K562 (cell line): ENCODE measurements at regions not wholly inside any gene's neighbourhood (a gene's known extent, or its start where the extent isn't known, plus 50 kb on each side); places are given as distances from the start of the nearest gene placed in this dataset.

Source experiments
- ATAC-seq: fragments of 200-7000 bp; cut with Tn5 transposase; 3 replicates; pipeline ENCODE4 v1.9.1; 2020; ENCODE audit warnings: moderate library complexity
- BruUV-seq: library from RNA; stranded (reverse); fragments of 400-500 nt; replicated peaks from 2 replicates; lab custom pipeline; 2021; lab: Mats Ljungman, UMichigan
- CTCF ChIA-PET: fragments of 300-600 bp; formaldehyde crosslinking; extraction: SDS; loops from one replicate; lab custom pipeline; 2021; ENCODE audit warnings: low intra/inter-chr PET ratio; lab: Yijun Ruan, JAX
- POLR2A ChIA-PET: fragments of 300-600, 350-650 bp; sonication (Branson Sonifier 250); formaldehyde crosslinking; extraction: SDS; loops from one replicate; lab custom pipeline; 2021; ENCODE audit warnings: antibody characterized with exemption, inconsistent platforms; lab: Yijun Ruan, JAX
- DNase-seq, 4 experiments: peaks; one replicate each; pipeline versions ENCODE4 v3.0.0 to v3.0.0-alpha.2; 2011 to 2018; ENCODE audit warnings: low spot score in 3 of 4, mixed read lengths in 3 of 4; ENCODE audit errors: extremely low read depth in 1 of 4
- FAIRE-seq: peaks from 2 replicates; lab custom pipeline; 2011; peaks lifted over from hg19 to GRCh38; lab: Jason Lieb, UNC
- H2AFZ ChIP-seq: 2 replicates; pipeline ENCODE4 v1.6.0; 2011; ENCODE audit warnings: low read depth, low read length, control low read depth, inconsistent platforms
- H3K27ac ChIP-seq: fragments of 200-600 bp; 3 replicates; pipeline ENCODE4 v1.8.0; 2011; ENCODE audit warnings: low read depth, mild to moderate bottlenecking, control low read depth, inconsistent platforms, low read length, moderate library complexity, mixed read lengths; ENCODE audit errors: extremely low read depth
- H3K27me3 ChIP-seq, 2 experiments: fragments of 300-600 bp in 1 of 2; 2 replicates in 1 of 2; 3 replicates in 1 of 2; pipeline versions ENCODE4 v1.6.0 to v1.8.0; 2011; ENCODE audit warnings: inconsistent platforms in 2 of 2, low read length in 2 of 2, mild to moderate bottlenecking in 1 of 2, mixed read lengths in 1 of 2, moderate library complexity in 1 of 2; ENCODE audit not compliant: control insufficient read depth in 2 of 2, insufficient read depth in 2 of 2
- H3K36me3 ChIP-seq: fragments of 300-600 bp; 3 replicates; pipeline ENCODE4 v1.8.0; 2011; ENCODE audit warnings: mild to moderate bottlenecking, low read length, inconsistent platforms; ENCODE audit not compliant: control insufficient read depth, insufficient read depth
- H3K4me1 ChIP-seq, 2 experiments: fragments of 200-600 bp in 1 of 2; replicated peaks in 1 of 2; 2 replicates in 1 of 2; 3 replicates in 1 of 2; pipeline versions ENCODE4 v1.5.1 to v1.8.0; 2011; ENCODE audit warnings: inconsistent platforms in 2 of 2, low read length in 2 of 2, mild to moderate bottlenecking in 1 of 2, mixed read lengths in 1 of 2, moderate library complexity in 1 of 2; ENCODE audit not compliant: control insufficient read depth in 2 of 2, insufficient read depth in 2 of 2
- H3K4me2 ChIP-seq: 2 replicates; pipeline ENCODE4 v1.6.1; 2011; ENCODE audit warnings: low read length, control low read depth, inconsistent platforms, mixed read lengths; ENCODE audit not compliant: insufficient read depth
- H3K4me3 ChIP-seq: fragments of 200-600 bp; sonication (generic), shearing (Covaris generic); 2 replicates; pipeline ENCODE4 v1.5.1; 2016; ENCODE audit warnings: control low read depth, inconsistent platforms
- H3K79me2 ChIP-seq: fragments of 200-600 bp; 3 replicates; pipeline ENCODE4 v1.8.0; 2011; ENCODE audit warnings: low read length, inconsistent platforms; ENCODE audit not compliant: control insufficient read depth, insufficient read depth
- H3K9ac ChIP-seq, 2 experiments: 2 replicates each; pipeline versions ENCODE4 v1.6.0 to v1.6.1; 2011; ENCODE audit warnings: low read depth in 2 of 2, low read length in 2 of 2, control low read depth in 1 of 2, inconsistent platforms in 1 of 2, mild to moderate bottlenecking in 1 of 2, mixed read lengths in 1 of 2; ENCODE audit not compliant: insufficient read depth in 1 of 2
- H3K9me1 ChIP-seq: one replicate; pipeline ENCODE4 v1.6.0; 2011; ENCODE audit warnings: inconsistent platforms, mild to moderate bottlenecking, low read length, moderate library complexity; ENCODE audit not compliant: control insufficient read depth, insufficient read depth
- H3K9me3 ChIP-seq: replicated peaks from 2 replicates; pipeline ENCODE4 v1.5.1; 2011; ENCODE audit warnings: low read depth, low read length, inconsistent platforms; ENCODE audit not compliant: control insufficient read depth, insufficient read depth
- H4K20me1 ChIP-seq: replicated peaks from 2 replicates; pipeline ENCODE4 v1.6.1; 2011; ENCODE audit warnings: low read length, inconsistent platforms, mixed read lengths; ENCODE audit not compliant: control insufficient read depth, insufficient read depth
- GABPA ChIP-seq: fragments of 200-800 bp; sonication (Bioruptor generic); conservative IDR thresholded peaks from 2 replicates; pipeline ENCODE4 v1.6.1; 2016; ENCODE audit warnings: low read depth, missing genetic modification characterization, missing compliant biosample characterization
- NUFIP1 ChIP-seq: fragments of 450-650 bp; IDR thresholded peaks from 2 replicates; pipeline ENCODE4 v1.6.1; 2018; ENCODE audit not compliant: partially characterized antibody
- TAF1 ChIP-seq: IDR thresholded peaks from 2 replicates; pipeline ENCODE4 v1.6.1; 2011; ENCODE audit warnings: mild to moderate bottlenecking, low read length, moderate library complexity; ENCODE audit not compliant: insufficient read depth, control insufficient read depth, severe bottlenecking; ENCODE audit errors: extremely low read depth
- ZNF41 ChIP-seq: fragments of 250-450 bp; sonication (Bioruptor Pico); conservative IDR thresholded peaks from 2 replicates; pipeline ENCODE4 v1.4.0; 2020; ENCODE audit warnings: mild to moderate bottlenecking
- ZNF699 ChIP-seq: fragments of 250-450 bp; sonication (Bioruptor Pico); IDR thresholded peaks from 2 replicates; pipeline ENCODE4 v1.8.0; 2021; ENCODE audit warnings: mild to moderate bottlenecking, moderate library complexity; ENCODE audit not compliant: insufficient replicate concordance
- WGBS: fragments of 100-300 bp; shearing (Covaris generic); methylation state at CpG from one replicate; pipeline ENCODE4 v1.1.6; 2016; ENCODE audit warnings: low coverage, mixed read lengths; ENCODE audit not compliant: insufficient coverage; ENCODE audit errors: missing lambda C conversion rate; 5-methylcytosine and 5-hydroxymethylcytosine counted together
- in situ Hi-C: fragments of 300-500 bp; cut with MboI; formaldehyde crosslinking; loops from 4 replicates; pipeline ENCODE4 v1.15.0; 2018; ENCODE audit warnings: inconsistent platforms, mixed read lengths
- intact Hi-C: fragments of 100-400 bp; cut with micrococcal nuclease; formaldehyde crosslinking; loops from 2 replicates; pipeline ENCODE4 v1.14.2; 2022
- TF ChIP-seq, protein P1 (sequence below): fragments of 250-450 bp; sonication (Bioruptor Pico); IDR thresholded peaks from 2 replicates; pipeline ENCODE4 v1.8.0; 2022; ENCODE audit warnings: inconsistent platforms, mild to moderate bottlenecking, moderate library complexity, borderline replicate concordance
- TF ChIP-seq, protein P2 (sequence below), 2 experiments: fragments of 450-650 bp; formaldehyde crosslinking in 1 of 2; IDR thresholded peaks; 2 replicates each; pipeline versions ENCODE4 v1.4.0 to v1.6.1; 2014 to 2020; ENCODE audit warnings: mild to moderate bottlenecking in 2 of 2, borderline replicate concordance in 1 of 2, low read depth in 1 of 2
- TF ChIP-seq, protein P3 (sequence below): IDR thresholded peaks from 2 replicates; pipeline ENCODE4 v1.6.1; 2011; ENCODE audit warnings: borderline replicate concordance, low read depth, mild to moderate bottlenecking, moderate library complexity, low read length; ENCODE audit not compliant: insufficient read depth, poor library complexity, severe bottlenecking

DNA sequence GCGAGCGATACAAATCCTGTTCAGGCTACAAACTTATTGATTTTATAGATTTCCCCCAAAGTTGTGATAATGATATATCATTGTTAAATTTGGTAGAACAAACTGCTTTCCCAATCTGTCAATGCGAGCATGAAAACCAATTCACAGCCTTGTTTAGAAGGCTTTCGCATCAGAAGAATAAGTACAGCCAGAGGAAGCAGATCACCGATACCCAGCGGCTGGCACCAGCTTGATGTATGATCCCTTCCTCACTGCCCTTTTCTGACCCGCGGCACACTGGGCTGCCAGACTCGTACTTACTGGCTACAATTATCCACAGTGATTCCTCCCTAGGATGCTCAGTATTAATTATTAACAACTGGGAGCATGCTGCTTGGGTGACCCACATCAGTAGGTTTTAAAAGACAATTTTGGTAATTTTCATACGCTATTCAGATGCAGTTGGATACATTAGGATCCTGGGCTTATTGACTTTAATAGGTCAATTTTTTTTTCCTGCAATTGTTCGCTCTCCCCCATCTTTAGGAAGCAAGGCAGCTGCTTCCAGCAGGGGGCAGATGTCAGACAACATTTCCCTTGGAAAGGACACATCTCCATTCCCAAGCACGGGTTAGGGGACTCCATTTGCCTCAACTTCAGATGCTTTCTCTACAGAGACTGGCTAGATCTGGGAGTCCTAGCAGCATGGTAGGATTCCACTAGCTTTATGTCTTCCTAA lies 582.7 kb upstream of the PSMD7 start:
- intact Hi-C loops = loop anchor here (10.0 kb wide), 2 partner anchors 161 to 561 kb away; no protein-coding TSS in a partner anchor
- no TSS peak for BruUV-seq
- Histone ChIP-seq H3K9ac (no peak overlapping the region), H3K79me2 (no peaks in the 10 kb centered on the region), H2AFZ (no peak overlapping the region), H3K9me1 (no peaks in the 10 kb centered on the region), H3K4me2 (no peak overlapping the region), H3K27me3 (peaks cover 3 to 12% of the 10 kb centered on the region in 2 experiments; a peak in 3 of 5 replicates), H3K9me3 (no peaks in the 10 kb centered on the region), H4K20me1 (no peaks in the 10 kb centered on the region), H3K4me3 (no peak overlapping the region), H3K4me1 (no peaks in the 10 kb centered on the region), H3K36me3 (no peaks in the 10 kb centered on the region), H3K27ac (no peak overlapping the region)
- ChIA-PET POLR2A (interaction anchor here (0.7 kb wide), 2 partner anchors 8 to 39 kb away, joined by 3 to 4 read pairs; no protein-coding TSS in a partner anchor), CTCF (no interaction called here)
- ATAC-seq (peak; percentile 73), DNase-seq (peak; percentile 21 to 51 (median 36)), FAIRE-seq (peak; percentile 67)
- in situ Hi-C loops = no loop called here
- WGBS = 6% methylated on average over 12 of the region's 12 CpGs
- TF ChIP-seq, protein P1, sequence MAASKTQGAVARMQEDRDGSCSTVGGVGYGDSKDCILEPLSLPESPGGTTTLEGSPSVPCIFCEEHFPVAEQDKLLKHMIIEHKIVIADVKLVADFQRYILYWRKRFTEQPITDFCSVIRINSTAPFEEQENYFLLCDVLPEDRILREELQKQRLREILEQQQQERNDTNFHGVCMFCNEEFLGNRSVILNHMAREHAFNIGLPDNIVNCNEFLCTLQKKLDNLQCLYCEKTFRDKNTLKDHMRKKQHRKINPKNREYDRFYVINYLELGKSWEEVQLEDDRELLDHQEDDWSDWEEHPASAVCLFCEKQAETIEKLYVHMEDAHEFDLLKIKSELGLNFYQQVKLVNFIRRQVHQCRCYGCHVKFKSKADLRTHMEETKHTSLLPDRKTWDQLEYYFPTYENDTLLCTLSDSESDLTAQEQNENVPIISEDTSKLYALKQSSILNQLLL (CRISPR knock-in tag) = no peak
- TF ChIP-seq ZNF699 (CRISPR knock-in tag) (no peak), TAF1 (no peak), ZNF41 (no peak), GABPA (no peak), NUFIP1 (no peak)
- TF ChIP-seq, protein P2, sequence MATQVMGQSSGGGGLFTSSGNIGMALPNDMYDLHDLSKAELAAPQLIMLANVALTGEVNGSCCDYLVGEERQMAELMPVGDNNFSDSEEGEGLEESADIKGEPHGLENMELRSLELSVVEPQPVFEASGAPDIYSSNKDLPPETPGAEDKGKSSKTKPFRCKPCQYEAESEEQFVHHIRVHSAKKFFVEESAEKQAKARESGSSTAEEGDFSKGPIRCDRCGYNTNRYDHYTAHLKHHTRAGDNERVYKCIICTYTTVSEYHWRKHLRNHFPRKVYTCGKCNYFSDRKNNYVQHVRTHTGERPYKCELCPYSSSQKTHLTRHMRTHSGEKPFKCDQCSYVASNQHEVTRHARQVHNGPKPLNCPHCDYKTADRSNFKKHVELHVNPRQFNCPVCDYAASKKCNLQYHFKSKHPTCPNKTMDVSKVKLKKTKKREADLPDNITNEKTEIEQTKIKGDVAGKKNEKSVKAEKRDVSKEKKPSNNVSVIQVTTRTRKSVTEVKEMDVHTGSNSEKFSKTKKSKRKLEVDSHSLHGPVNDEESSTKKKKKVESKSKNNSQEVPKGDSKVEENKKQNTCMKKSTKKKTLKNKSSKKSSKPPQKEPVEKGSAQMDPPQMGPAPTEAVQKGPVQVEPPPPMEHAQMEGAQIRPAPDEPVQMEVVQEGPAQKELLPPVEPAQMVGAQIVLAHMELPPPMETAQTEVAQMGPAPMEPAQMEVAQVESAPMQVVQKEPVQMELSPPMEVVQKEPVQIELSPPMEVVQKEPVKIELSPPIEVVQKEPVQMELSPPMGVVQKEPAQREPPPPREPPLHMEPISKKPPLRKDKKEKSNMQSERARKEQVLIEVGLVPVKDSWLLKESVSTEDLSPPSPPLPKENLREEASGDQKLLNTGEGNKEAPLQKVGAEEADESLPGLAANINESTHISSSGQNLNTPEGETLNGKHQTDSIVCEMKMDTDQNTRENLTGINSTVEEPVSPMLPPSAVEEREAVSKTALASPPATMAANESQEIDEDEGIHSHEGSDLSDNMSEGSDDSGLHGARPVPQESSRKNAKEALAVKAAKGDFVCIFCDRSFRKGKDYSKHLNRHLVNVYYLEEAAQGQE (IDR thresholded peaks at IDR 0.05; ENCODE audit: borderline replicate concordance) = peak; percentile 25; the same call in 1 of the 2 replicates
- TF ChIP-seq, protein P2 (CRISPR knock-in tag; IDR thresholded peaks at IDR 0.05; ENCODE audit: low read depth) = no peak
- TF ChIP-seq, protein P3, sequence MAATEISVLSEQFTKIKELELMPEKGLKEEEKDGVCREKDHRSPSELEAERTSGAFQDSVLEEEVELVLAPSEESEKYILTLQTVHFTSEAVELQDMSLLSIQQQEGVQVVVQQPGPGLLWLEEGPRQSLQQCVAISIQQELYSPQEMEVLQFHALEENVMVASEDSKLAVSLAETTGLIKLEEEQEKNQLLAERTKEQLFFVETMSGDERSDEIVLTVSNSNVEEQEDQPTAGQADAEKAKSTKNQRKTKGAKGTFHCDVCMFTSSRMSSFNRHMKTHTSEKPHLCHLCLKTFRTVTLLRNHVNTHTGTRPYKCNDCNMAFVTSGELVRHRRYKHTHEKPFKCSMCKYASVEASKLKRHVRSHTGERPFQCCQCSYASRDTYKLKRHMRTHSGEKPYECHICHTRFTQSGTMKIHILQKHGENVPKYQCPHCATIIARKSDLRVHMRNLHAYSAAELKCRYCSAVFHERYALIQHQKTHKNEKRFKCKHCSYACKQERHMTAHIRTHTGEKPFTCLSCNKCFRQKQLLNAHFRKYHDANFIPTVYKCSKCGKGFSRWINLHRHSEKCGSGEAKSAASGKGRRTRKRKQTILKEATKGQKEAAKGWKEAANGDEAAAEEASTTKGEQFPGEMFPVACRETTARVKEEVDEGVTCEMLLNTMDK = peak; percentile 58
